HAP-1 (cell line): ENCODE measurements at regions not wholly inside any gene's neighbourhood (a gene's known extent, or its start where the extent isn't known, plus 50 kb on each side); places are given as distances from the start of the nearest gene placed in this dataset.
A peak's percentile ranks its signal among the peaks of the same experiment; 100 is the strongest.
"Not testable (repeated sequence)": the region's sequence is repeated elsewhere in the genome, so short reads cannot be mapped to it uniquely, and the experiment has no call there.

Experiments used
- DNase-seq, 2 experiments: peaks; one replicate each; pipeline ENCODE4 v3.0.0-alpha.2; 2016 to 2020; ENCODE audit warnings: low spot score in 2 of 2
- H3K27me3 ChIP-seq: fragments of 250-450 bp; sonication (Bioruptor Pico); 2 replicates; pipeline ENCODE4 v1.5.1; 2020; ENCODE audit warnings: low read depth, mild to moderate bottlenecking, moderate library complexity
- H3K36me3 ChIP-seq: fragments of 250-450 bp; sonication (Bioruptor Pico); replicated peaks from 2 replicates; pipeline ENCODE4 v1.5.1; 2020; ENCODE audit warnings: mild to moderate bottlenecking
- H3K4me1 ChIP-seq: fragments of 250-450 bp; sonication (Bioruptor Pico); 2 replicates; pipeline ENCODE4 v1.5.1; 2020; ENCODE audit warnings: mild to moderate bottlenecking
- H3K4me3 ChIP-seq: fragments of 250-450 bp; sonication (Bioruptor Pico); 2 replicates; pipeline ENCODE4 v1.5.1; 2020; ENCODE audit warnings: mild to moderate bottlenecking, moderate library complexity
- H3K9me3 ChIP-seq: fragments of 250-450 bp; sonication (Bioruptor Pico); 2 replicates; pipeline ENCODE4 v1.5.1; 2020; ENCODE audit warnings: mild to moderate bottlenecking, moderate library complexity
- in situ Hi-C: fragments of 300-500 bp; cut with MboI; formaldehyde crosslinking; loops from 3 replicates; pipeline ENCODE4 v1.14.3; 2020; ENCODE audit warnings: low sequenced_read_pairs, inconsistent platforms, mixed read lengths

- no peaks in the 10 kb centered on the region for H3K36me3 ChIP-seq
- H3K9me3 ChIP-seq = no peaks in the 10 kb centered on the region
- in situ Hi-C loops = no loop called here
- no peaks in the 10 kb centered on the region for H3K4me1 ChIP-seq
- H3K4me3 ChIP-seq = no peak overlapping the region
- H3K27me3 ChIP-seq = no peaks in the 10 kb centered on the region
- no peak for DNase-seq
Measured at GRCh38 chr1:219412772-219413171, 200.1 kb downstream of the ZC3H11B start.

GRCh38 chr1:219410721-219411120 lies 202.2 kb downstream of the ZC3H11B start:
- H3K4me3 ChIP-seq, H3K27me3 ChIP-seq, in situ Hi-C loops, H3K9me3 ChIP-seq, DNase-seq, H3K4me1 ChIP-seq, H3K36me3 ChIP-seq: not testable (repeated sequence)

GRCh38 chr1:219405531-219406331 lies 207.2 kb downstream of the ZC3H11B start:
- no peaks in the 10 kb centered on the region for H3K9me3 ChIP-seq
- no peaks in the 10 kb centered on the region for H3K36me3 ChIP-seq
- peaks cover 17% of the 10 kb centered on the region for H3K4me1 ChIP-seq
- H3K27me3 ChIP-seq = no peaks in the 10 kb centered on the region
- peak in 1 of 2 experiments; percentile 32 for DNase-seq
- in situ Hi-C loops = no loop called here
- H3K4me3 ChIP-seq = no peak overlapping the region

GRCh38 chr1:219404629-219405028 lies 208.3 kb downstream of the ZC3H11B start:
- Histone ChIP-seq H3K4me3 (no peak overlapping the region), H3K36me3 (no peaks in the 10 kb centered on the region), H3K4me1 (peaks cover 17% of the 10 kb centered on the region), H3K27me3 (no peaks in the 10 kb centered on the region), H3K9me3 (no peaks in the 10 kb centered on the region)
- no peak for DNase-seq
- in situ Hi-C loops = no loop called here

GRCh38 chr1:219402925-219403324 lies 210.0 kb downstream of the ZC3H11B start:
- in situ Hi-C loops = no loop called here
- peaks cover 17% of the 10 kb centered on the region for H3K4me1 ChIP-seq
- H3K9me3 ChIP-seq = no peaks in the 10 kb centered on the region
- H3K36me3 ChIP-seq = no peaks in the 10 kb centered on the region
- no peaks in the 10 kb centered on the region for H3K27me3 ChIP-seq
- DNase-seq = no peak
- H3K4me3 ChIP-seq = no peak overlapping the region

- DNase-seq = peak in 1 of 2 experiments; percentile 66
- Histone ChIP-seq H3K36me3 (no peaks in the 10 kb centered on the region), H3K4me3 (no peak overlapping the region), H3K4me1 (peaks cover 17% of the 10 kb centered on the region), H3K27me3 (no peaks in the 10 kb centered on the region), H3K9me3 (0 out of 2 replicates have a peak, but pooled peaks cover 2% of the 10 kb centered on the region)
- in situ Hi-C loops = no loop called here
Measured at GRCh38 chr1:219401724-219402625, 210.9 kb downstream of the ZC3H11B start.

- no peaks in the 10 kb centered on the region for H3K36me3 ChIP-seq
- H3K27me3 ChIP-seq = no peaks in the 10 kb centered on the region
- in situ Hi-C loops = loop anchor here (10.0 to 25.0 kb wide), 3 partner anchors 187 to 1062 kb away; partner anchors contain the start of gene TGFB2
- no peak for DNase-seq
- H3K4me3 ChIP-seq = no peak overlapping the region
- peaks cover 9% of the 10 kb centered on the region for H3K4me1 ChIP-seq
- 0 out of 2 replicates have a peak, but pooled peaks cover 2% of the 10 kb centered on the region for H3K9me3 ChIP-seq
Measured at GRCh38 chr1:219399446-219399845, 213.5 kb downstream of the ZC3H11B start.

- Histone ChIP-seq H3K4me1 (peaks cover 9% of the 10 kb centered on the region), H3K27me3 (no peaks in the 10 kb centered on the region), H3K9me3 (0 out of 2 replicates have a peak, but pooled peaks cover 2% of the 10 kb centered on the region), H3K4me3 (no peak overlapping the region), H3K36me3 (no peaks in the 10 kb centered on the region)
- DNase-seq = no peak
- in situ Hi-C loops = loop anchor here (10.0 to 25.0 kb wide), 3 partner anchors 187 to 1062 kb away; partner anchors contain the start of gene TGFB2
Measured at GRCh38 chr1:219398815-219399396, 214.0 kb downstream of the ZC3H11B start.

- H3K27me3 ChIP-seq = no peaks in the 10 kb centered on the region
- no peaks in the 10 kb centered on the region for H3K36me3 ChIP-seq
- in situ Hi-C loops = loop anchor here (10.0 to 25.0 kb wide), 3 partner anchors 185 to 1060 kb away; partner anchors contain the start of gene TGFB2
Measured at GRCh38 chr1:219397511-219397910, 215.4 kb downstream of the ZC3H11B start.

GRCh38 chr1:219391297-219391696 lies 217.6 kb downstream of the LYPLAL1 start:
- Histone ChIP-seq H3K4me1 (peaks cover 13% of the 10 kb centered on the region; the same call in 1 of the 2 replicates), H3K9me3 (no peaks in the 10 kb centered on the region), H3K4me3 (no peak overlapping the region), H3K36me3 (no peaks in the 10 kb centered on the region), H3K27me3 (no peaks in the 10 kb centered on the region)
- no peak for DNase-seq
- in situ Hi-C loops = loop anchor here (10.0 to 25.0 kb wide), 3 partner anchors 179 to 1054 kb away; partner anchors contain the start of gene TGFB2

More at GRCh38 chr1:219397511-219397910, 215.4 kb downstream of the ZC3H11B start:
- no peak overlapping the region for H3K4me3 ChIP-seq
- no peak for DNase-seq
- 0 out of 2 replicates have a peak, but pooled peaks cover 2% of the 10 kb centered on the region for H3K9me3 ChIP-seq
- H3K4me1 ChIP-seq = peaks cover 9% of the 10 kb centered on the region

- Histone ChIP-seq H3K36me3 (no peaks in the 10 kb centered on the region), H3K4me3 (no peak overlapping the region), H3K9me3 (no peaks in the 10 kb centered on the region), H3K27me3 (no peaks in the 10 kb centered on the region), H3K4me1 (peaks cover 13% of the 10 kb centered on the region; the same call in 1 of the 2 replicates)
- in situ Hi-C loops = loop anchor here (25.0 kb wide), 2 partner anchors 175 to 1050 kb away; partner anchors contain the start of gene TGFB2
- no peak for DNase-seq
Measured at GRCh38 chr1:219387211-219387610, 213.5 kb downstream of the LYPLAL1 start.

GRCh38 chr1:219385787-219386427 lies 212.2 kb downstream of the LYPLAL1 start:
- Histone ChIP-seq H3K4me3 (no peak overlapping the region), H3K9me3 (no peaks in the 10 kb centered on the region), H3K27me3 (no peaks in the 10 kb centered on the region), H3K4me1 (peaks cover 13% of the 10 kb centered on the region; the same call in 1 of the 2 replicates), H3K36me3 (no peaks in the 10 kb centered on the region)
- DNase-seq = peak; percentile 68 to 80
- in situ Hi-C loops = loop anchor here (25.0 kb wide), 2 partner anchors 174 to 1049 kb away; partner anchors contain the start of gene TGFB2
